ENCODE measurements at regions not wholly inside any gene's neighbourhood (a gene's known extent, or its start where the extent isn't known, plus 50 kb on each side); places are given as distances from the start of the nearest gene placed in this dataset.
"Not testable (repeated sequence)": the region's sequence is repeated elsewhere in the genome, so short reads cannot be mapped to it uniquely, and the experiment has no call there.

GRCh38 chr12:90234472-90234871 lies 525.8 kb upstream of the ATP2B1 start:
- no peaks in the 10 kb centered on the region for H3K4me1 ChIP-seq (ENCODE audit: control insufficient read depth in 1 of 2, insufficient read depth in 2 of 2, low read length in 2 of 2)
- H3K9me3 ChIP-seq (ENCODE audit: control insufficient read depth in 1 of 2, low read length in 2 of 2) = no peaks in the 10 kb centered on the region
- H3K9ac ChIP-seq (ENCODE audit: low read depth in 1 of 2, low read length in 2 of 2) = no peak overlapping the region
- H3K4me3 ChIP-seq (ENCODE audit: low read depth in 1 of 2, low read length in 2 of 2) = no peak overlapping the region
- H3K27me3 ChIP-seq (ENCODE audit: control insufficient read depth in 1 of 2, insufficient read depth in 2 of 2, low read length in 2 of 2) = no peaks in the 10 kb centered on the region
- H3K36me3 ChIP-seq (ENCODE audit: control insufficient read depth in 1 of 2, insufficient read depth in 2 of 2, low read length in 2 of 2) = no peaks in the 10 kb centered on the region
- no peak overlapping the region for H3K27ac ChIP-seq (ENCODE audit: low read depth, low read length)

- no peak overlapping the region for H3K4me3 ChIP-seq (ENCODE audit: low read depth in 1 of 2, low read length in 2 of 2)
- no peaks in the 10 kb centered on the region for H3K27me3 ChIP-seq (ENCODE audit: control insufficient read depth in 1 of 2, insufficient read depth in 2 of 2, low read length in 2 of 2)
- H3K36me3 ChIP-seq (ENCODE audit: control insufficient read depth in 1 of 2, insufficient read depth in 2 of 2, low read length in 2 of 2) = no peaks in the 10 kb centered on the region
- no peaks in the 10 kb centered on the region for H3K4me1 ChIP-seq (ENCODE audit: control insufficient read depth in 1 of 2, insufficient read depth in 2 of 2, low read length in 2 of 2)
- no peaks in the 10 kb centered on the region for H3K9me3 ChIP-seq (ENCODE audit: control insufficient read depth in 1 of 2, low read length in 2 of 2)
- H3K9ac ChIP-seq (ENCODE audit: low read depth in 1 of 2, low read length in 2 of 2) = no peak overlapping the region
- H3K27ac ChIP-seq (ENCODE audit: low read depth, low read length) = no peak overlapping the region
Observed at GRCh38 chr12:90233168-90234100, 524.8 kb upstream of the ATP2B1 start.

- Histone ChIP-seq H3K27me3 (ENCODE audit: control insufficient read depth in 1 of 2, insufficient read depth in 2 of 2, low read length in 2 of 2) (no peaks in the 10 kb centered on the region), H3K27ac (ENCODE audit: low read depth, low read length) (no peak overlapping the region), H3K4me1 (ENCODE audit: control insufficient read depth in 1 of 2, insufficient read depth in 2 of 2, low read length in 2 of 2) (no peaks in the 10 kb centered on the region), H3K9me3 (ENCODE audit: control insufficient read depth in 1 of 2, low read length in 2 of 2) (no peaks in the 10 kb centered on the region), H3K9ac (ENCODE audit: low read depth in 1 of 2, low read length in 2 of 2) (no peak overlapping the region), H3K36me3 (ENCODE audit: control insufficient read depth in 1 of 2, insufficient read depth in 2 of 2, low read length in 2 of 2) (no peaks in the 10 kb centered on the region), H3K4me3 (ENCODE audit: low read depth in 1 of 2, low read length in 2 of 2) (no peak overlapping the region)
Observed at GRCh38 chr12:90229407-90230170, 521.0 kb upstream of the ATP2B1 start.

- Histone ChIP-seq H3K27me3 (ENCODE audit: control insufficient read depth in 1 of 2, insufficient read depth in 2 of 2, low read length in 2 of 2) (no peaks in the 10 kb centered on the region), H3K9ac (ENCODE audit: low read depth in 1 of 2, low read length in 2 of 2) (no peak overlapping the region), H3K9me3 (ENCODE audit: control insufficient read depth in 1 of 2, low read length in 2 of 2) (no peaks in the 10 kb centered on the region), H3K27ac (ENCODE audit: low read depth, low read length) (no peak overlapping the region), H3K36me3 (ENCODE audit: control insufficient read depth in 1 of 2, insufficient read depth in 2 of 2, low read length in 2 of 2) (no peaks in the 10 kb centered on the region), H3K4me1 (ENCODE audit: control insufficient read depth in 1 of 2, insufficient read depth in 2 of 2, low read length in 2 of 2) (no peaks in the 10 kb centered on the region), H3K4me3 (ENCODE audit: low read depth in 1 of 2, low read length in 2 of 2) (no peak overlapping the region)
Observed at GRCh38 chr12:90226211-90226610, 517.6 kb upstream of the ATP2B1 start.

- H3K27me3 ChIP-seq (ENCODE audit: control insufficient read depth in 1 of 2, insufficient read depth in 2 of 2, low read length in 2 of 2) = no peaks in the 10 kb centered on the region
- H3K9ac ChIP-seq (ENCODE audit: low read depth in 1 of 2, low read length in 2 of 2) = no peak overlapping the region
- no peaks in the 10 kb centered on the region for H3K4me1 ChIP-seq (ENCODE audit: control insufficient read depth in 1 of 2, insufficient read depth in 2 of 2, low read length in 2 of 2)
- no peak overlapping the region for H3K4me3 ChIP-seq (ENCODE audit: low read depth in 1 of 2, low read length in 2 of 2)
- no peaks in the 10 kb centered on the region for H3K9me3 ChIP-seq (ENCODE audit: control insufficient read depth in 1 of 2, low read length in 2 of 2)
- H3K27ac ChIP-seq (ENCODE audit: low read depth, low read length) = no peak overlapping the region
- no peaks in the 10 kb centered on the region for H3K36me3 ChIP-seq (ENCODE audit: control insufficient read depth in 1 of 2, insufficient read depth in 2 of 2, low read length in 2 of 2)
Observed at GRCh38 chr12:90216815-90217214, 508.2 kb upstream of the ATP2B1 start.

- Histone ChIP-seq H3K27ac (ENCODE audit: low read depth, low read length) (no peak overlapping the region), H3K9ac (ENCODE audit: low read depth in 1 of 2, low read length in 2 of 2) (no peak overlapping the region)
Observed at GRCh38 chr12:90216020-90216552, 507.4 kb upstream of the ATP2B1 start.

GRCh38 chr12:90211017-90211416 lies 502.4 kb upstream of the ATP2B1 start:
- no peaks in the 10 kb centered on the region for H3K36me3 ChIP-seq (ENCODE audit: control insufficient read depth in 1 of 2, insufficient read depth in 2 of 2, low read length in 2 of 2)

More at GRCh38 chr12:90216020-90216552, 507.4 kb upstream of the ATP2B1 start:
- no peaks in the 10 kb centered on the region for H3K27me3 ChIP-seq (ENCODE audit: control insufficient read depth in 1 of 2, insufficient read depth in 2 of 2, low read length in 2 of 2)
- H3K36me3 ChIP-seq (ENCODE audit: control insufficient read depth in 1 of 2, insufficient read depth in 2 of 2, low read length in 2 of 2) = no peaks in the 10 kb centered on the region
- H3K4me1 ChIP-seq (ENCODE audit: control insufficient read depth in 1 of 2, insufficient read depth in 2 of 2, low read length in 2 of 2) = no peaks in the 10 kb centered on the region
- H3K9me3 ChIP-seq (ENCODE audit: control insufficient read depth in 1 of 2, low read length in 2 of 2) = no peaks in the 10 kb centered on the region
- no peak overlapping the region for H3K4me3 ChIP-seq (ENCODE audit: low read depth in 1 of 2, low read length in 2 of 2)

GRCh38 chr12:90209029-90209428 lies 500.4 kb upstream of the ATP2B1 start:
- Histone ChIP-seq H3K27me3 (ENCODE audit: control insufficient read depth in 1 of 2, insufficient read depth in 2 of 2, low read length in 2 of 2) (no peaks in the 10 kb centered on the region), H3K4me1 (ENCODE audit: control insufficient read depth in 1 of 2, insufficient read depth in 2 of 2, low read length in 2 of 2) (no peaks in the 10 kb centered on the region), H3K27ac (ENCODE audit: low read depth, low read length) (no peak overlapping the region), H3K9ac (ENCODE audit: low read depth in 1 of 2, low read length in 2 of 2) (no peak overlapping the region), H3K4me3 (ENCODE audit: low read depth in 1 of 2, low read length in 2 of 2) (no peak overlapping the region), H3K36me3 (ENCODE audit: control insufficient read depth in 1 of 2, insufficient read depth in 2 of 2, low read length in 2 of 2) (no peaks in the 10 kb centered on the region), H3K9me3 (ENCODE audit: control insufficient read depth in 1 of 2, low read length in 2 of 2) (peaks cover 6 to 7% of the 10 kb centered on the region in 2 donors)

More at GRCh38 chr12:90211017-90211416, 502.4 kb upstream of the ATP2B1 start:
- no peaks in the 10 kb centered on the region for H3K27me3 ChIP-seq (ENCODE audit: control insufficient read depth in 1 of 2, insufficient read depth in 2 of 2, low read length in 2 of 2)
- H3K4me3 ChIP-seq (ENCODE audit: low read depth in 1 of 2, low read length in 2 of 2) = no peak overlapping the region
- no peak overlapping the region for H3K9ac ChIP-seq (ENCODE audit: low read depth in 1 of 2, low read length in 2 of 2)
- H3K4me1 ChIP-seq (ENCODE audit: control insufficient read depth in 1 of 2, insufficient read depth in 2 of 2, low read length in 2 of 2) = no peaks in the 10 kb centered on the region
- H3K27ac ChIP-seq (ENCODE audit: low read depth, low read length) = no peak overlapping the region
- peaks cover 6 to 7% of the 10 kb centered on the region in 2 donors for H3K9me3 ChIP-seq (ENCODE audit: control insufficient read depth in 1 of 2, low read length in 2 of 2)

- not testable (repeated sequence) for H3K9me3 ChIP-seq (ENCODE audit: control insufficient read depth in 1 of 2, low read length in 2 of 2); H3K9ac ChIP-seq (ENCODE audit: low read depth in 1 of 2, low read length in 2 of 2); H3K4me3 ChIP-seq (ENCODE audit: low read depth in 1 of 2, low read length in 2 of 2); H3K27ac ChIP-seq (ENCODE audit: low read depth, low read length); H3K36me3 ChIP-seq (ENCODE audit: control insufficient read depth in 1 of 2, insufficient read depth in 2 of 2, low read length in 2 of 2); H3K27me3 ChIP-seq (ENCODE audit: control insufficient read depth in 1 of 2, insufficient read depth in 2 of 2, low read length in 2 of 2); H3K4me1 ChIP-seq (ENCODE audit: control insufficient read depth in 1 of 2, insufficient read depth in 2 of 2, low read length in 2 of 2)
Observed at GRCh38 chr12:90208379-90208778, 499.7 kb upstream of the ATP2B1 start.

- Histone ChIP-seq H3K4me3 (ENCODE audit: low read depth in 1 of 2, low read length in 2 of 2) (no peak overlapping the region), H3K4me1 (ENCODE audit: control insufficient read depth in 1 of 2, insufficient read depth in 2 of 2, low read length in 2 of 2) (no peaks in the 10 kb centered on the region), H3K27me3 (ENCODE audit: control insufficient read depth in 1 of 2, insufficient read depth in 2 of 2, low read length in 2 of 2) (no peaks in the 10 kb centered on the region), H3K27ac (ENCODE audit: low read depth, low read length) (no peak overlapping the region), H3K9ac (ENCODE audit: low read depth in 1 of 2, low read length in 2 of 2) (no peak overlapping the region), H3K9me3 (ENCODE audit: control insufficient read depth in 1 of 2, low read length in 2 of 2) (peaks cover 6 to 7% of the 10 kb centered on the region in 2 donors), H3K36me3 (ENCODE audit: control insufficient read depth in 1 of 2, insufficient read depth in 2 of 2, low read length in 2 of 2) (no peaks in the 10 kb centered on the region)
Observed at GRCh38 chr12:90207799-90208198, 499.2 kb upstream of the ATP2B1 start.

Measured in duodenal mucosa (tissue), 2 donors.